GM21717 (cell line): ENCODE measurements at regions not wholly inside any gene's neighbourhood (a gene's known extent, or its start where the extent isn't known, plus 50 kb on each side); places are given as distances from the start of the nearest gene placed in this dataset.

ENCODE experiments used
- ATAC-seq: cut with Tn5 transposase; IDR thresholded peaks from one replicate; pipeline ENCODE4 v1.9.1; 2021; ENCODE audit warnings: mild to moderate bottlenecking, moderate library complexity; ENCODE audit not compliant: unreplicated experiment

GRCh38 chr3:118744186-118744585, 290.5 kb downstream of the IGSF11 start:
- no peak for ATAC-seq

DNA sequence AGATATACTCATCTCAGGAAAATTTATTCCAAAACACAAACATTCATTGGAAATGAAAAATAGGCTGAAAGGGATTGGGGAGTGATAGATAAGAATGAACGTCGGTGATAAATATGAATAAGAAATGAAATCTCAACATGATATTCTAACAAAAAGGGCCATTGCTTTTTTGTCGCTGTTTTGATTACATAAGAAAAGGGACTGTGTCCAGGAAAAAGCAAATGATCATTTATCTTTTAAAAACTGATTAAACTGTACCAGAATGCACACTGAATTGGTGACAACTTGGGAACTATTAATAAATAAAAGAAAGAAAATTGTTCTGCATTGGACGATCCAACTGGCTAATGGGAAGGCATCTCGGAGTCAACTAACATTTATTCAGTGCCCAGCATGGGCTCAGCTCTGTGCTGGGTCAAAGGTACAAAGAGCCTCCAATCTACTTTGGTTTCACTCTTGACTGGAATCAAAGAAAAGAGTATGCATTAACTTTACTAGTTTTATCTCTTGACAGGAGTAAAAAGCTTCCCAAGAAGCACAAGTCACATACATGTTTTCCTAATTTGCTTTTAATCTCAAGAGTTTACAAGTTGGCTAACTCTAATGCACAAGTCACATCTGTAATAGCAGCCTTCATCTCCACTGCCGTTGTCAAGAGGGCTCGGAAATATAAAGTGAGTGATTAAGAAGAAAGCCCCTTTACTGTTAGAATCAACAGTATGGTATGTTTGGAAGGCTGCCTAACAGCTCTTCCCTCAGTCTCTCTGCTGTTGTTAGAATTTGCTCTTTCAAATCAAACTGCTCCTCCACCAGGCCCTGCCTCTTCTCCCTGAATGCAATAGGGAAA, 280.0 kb downstream of the IGSF11 start:
- ATAC-seq = no peak

DNA sequence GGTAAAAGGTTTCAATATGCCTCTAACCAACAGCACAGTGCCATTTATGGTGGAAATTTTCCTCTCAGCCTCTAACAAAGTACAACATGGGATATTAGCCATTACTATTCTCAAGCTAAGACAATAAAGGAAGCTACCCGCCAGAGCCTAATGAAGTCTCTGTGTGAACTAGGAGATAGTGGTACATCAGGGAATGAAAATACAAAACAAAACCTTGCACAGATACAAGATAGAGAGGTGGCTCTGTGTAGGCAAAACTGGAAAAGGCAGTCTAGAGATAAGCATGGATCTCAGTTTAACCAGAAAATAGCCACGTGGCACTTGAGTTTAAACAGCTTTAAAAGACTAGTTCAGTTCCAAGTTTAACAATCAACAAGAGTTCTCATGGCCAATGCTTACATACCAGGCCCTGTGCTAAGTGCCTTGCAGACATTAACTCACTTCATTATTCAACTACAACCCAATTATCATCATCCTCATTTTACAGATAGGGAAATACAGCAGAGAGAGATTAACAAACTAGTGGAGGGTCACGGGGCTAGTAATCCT, 279.3 kb downstream of the IGSF11 start:
- ATAC-seq = no peak

DNA sequence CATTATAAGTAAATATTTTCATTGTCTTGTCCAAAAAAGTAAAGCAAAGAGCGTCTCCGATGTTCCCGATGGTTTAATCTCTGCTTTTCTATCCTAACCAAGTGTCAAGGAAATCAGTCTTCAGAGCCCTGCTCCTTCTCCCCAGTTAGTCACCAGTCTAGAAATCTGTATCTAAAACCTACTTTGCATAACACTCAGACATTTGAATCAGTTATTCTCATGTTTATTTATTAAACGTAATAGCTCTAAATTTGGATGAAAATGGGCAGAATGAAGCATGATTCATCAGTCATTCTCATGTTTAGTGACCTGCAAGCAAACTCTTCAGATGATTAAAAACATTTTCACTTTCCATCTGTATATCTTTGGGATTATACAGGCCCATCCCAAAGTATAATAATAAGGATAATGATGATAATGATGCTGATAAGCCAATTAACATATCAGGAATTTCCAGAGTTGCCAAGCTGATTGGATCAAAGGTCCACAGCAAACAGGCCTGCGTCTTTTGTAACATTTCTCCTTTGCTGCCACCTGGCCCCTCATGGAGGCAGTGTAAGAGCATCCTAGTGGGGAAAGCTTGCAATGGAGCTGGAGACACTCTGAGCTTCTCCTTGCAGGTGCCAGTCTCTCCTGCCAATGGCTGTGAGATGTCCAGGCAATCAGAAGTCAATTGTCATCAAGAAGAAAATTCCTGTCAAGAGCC, 273.9 kb downstream of the IGSF11 start:
- no peak for ATAC-seq

GRCh38 chr3:118761291-118761606, 273.4 kb downstream of the IGSF11 start:
- ATAC-seq = no peak

DNA sequence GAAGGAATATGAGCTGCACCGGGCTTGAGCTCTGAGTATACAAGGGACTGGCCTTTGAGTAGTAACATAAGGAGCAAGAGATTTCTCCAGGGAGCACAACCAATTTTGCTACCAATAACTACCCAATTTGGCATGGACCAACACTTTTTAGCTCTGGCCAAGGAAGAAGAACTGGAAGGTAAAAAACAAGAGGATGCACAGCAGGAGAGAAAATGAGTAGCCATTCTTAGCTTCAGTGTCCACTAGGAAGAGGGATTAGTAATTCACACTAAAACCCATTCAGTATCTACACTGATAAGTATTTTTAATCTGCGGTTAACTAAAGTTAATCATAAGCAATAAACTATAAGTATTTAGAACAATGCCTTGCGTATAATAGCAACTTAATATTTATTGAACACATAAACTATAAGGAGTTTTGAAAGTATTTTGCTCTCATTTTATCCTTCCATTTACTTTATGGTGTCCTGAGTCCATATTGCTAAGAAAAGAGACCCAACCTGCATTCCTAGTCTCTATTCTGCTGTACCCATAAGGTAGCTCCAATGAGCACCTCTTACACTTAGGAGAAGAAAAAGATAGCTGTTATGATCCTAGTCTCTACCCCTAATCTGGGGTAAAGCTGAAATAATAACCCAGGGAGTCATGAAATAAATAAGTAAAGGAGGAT, 268.9 kb downstream of the IGSF11 start:
- no peak for ATAC-seq

- peak; percentile 62 for ATAC-seq
Measured at GRCh38 chr3:118766306-118766669, 268.4 kb downstream of the IGSF11 start.

DNA sequence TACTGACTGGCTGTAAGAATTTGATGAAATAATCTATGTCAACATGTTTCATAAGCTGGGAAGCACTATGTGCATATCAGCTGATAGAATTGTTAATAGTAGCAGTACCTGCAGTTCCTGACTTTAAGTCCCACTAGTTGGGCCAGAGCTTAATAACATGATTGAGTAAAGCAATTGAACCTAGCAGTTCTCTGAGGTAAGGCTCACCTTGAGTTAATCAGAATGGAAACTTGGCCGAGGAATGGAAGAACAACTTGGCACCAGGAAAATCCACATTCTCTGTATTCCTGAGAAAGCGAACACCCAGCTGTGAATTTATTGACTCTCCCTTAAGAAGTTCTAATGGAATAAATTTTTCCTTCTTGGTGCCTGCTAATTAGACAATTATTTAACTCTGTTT, 262.6 kb downstream of the IGSF11 start:
- ATAC-seq = no peak

GRCh38 chr3:118772547-118773011, 262.1 kb downstream of the IGSF11 start:
- ATAC-seq = peak; percentile 97

DNA sequence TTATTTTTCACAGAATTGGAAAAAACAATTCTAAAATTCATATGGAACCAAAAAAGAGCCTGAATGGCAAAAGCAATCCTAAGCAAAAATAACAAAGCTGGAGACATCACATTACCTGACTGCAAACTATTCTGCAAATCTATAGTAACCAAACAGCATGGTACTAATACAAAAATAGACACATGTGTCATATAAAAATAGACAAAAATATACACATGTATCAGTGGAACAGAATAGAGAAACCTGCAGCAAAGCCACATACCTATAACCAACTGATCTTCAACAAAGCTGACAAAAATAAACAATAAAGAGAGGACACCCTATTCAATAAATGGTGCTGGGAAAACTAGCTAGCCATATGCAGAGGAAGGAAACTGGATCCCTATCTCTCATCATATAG, 259.6 kb downstream of the IGSF11 start:
- no peak for ATAC-seq

- no peak for ATAC-seq
Measured at GRCh38 chr3:118778201-118778600, 256.4 kb downstream of the IGSF11 start.

GRCh38 chr3:118781232-118781631, 253.4 kb downstream of the IGSF11 start:
- no peak for ATAC-seq

DNA sequence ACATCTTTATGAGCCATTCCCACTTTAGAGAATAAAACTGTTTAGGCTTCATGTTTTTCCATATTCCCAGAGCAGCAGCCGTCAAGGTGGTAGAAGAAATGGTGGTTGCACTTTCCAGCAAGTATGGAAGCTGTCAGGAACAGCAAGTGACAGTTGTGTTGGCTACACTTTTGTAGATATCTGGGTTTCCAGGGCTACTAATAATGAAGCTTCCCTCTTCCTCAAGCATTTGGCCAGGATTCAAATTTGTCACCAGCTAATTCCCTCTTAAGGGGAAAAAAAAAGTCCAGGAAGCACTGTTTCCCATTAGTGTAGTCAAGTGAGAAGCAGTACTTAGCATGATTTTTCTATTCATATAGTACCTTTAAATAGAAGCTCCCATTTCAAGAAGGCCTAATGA, 252.8 kb downstream of the IGSF11 start:
- ATAC-seq = no peak

DNA sequence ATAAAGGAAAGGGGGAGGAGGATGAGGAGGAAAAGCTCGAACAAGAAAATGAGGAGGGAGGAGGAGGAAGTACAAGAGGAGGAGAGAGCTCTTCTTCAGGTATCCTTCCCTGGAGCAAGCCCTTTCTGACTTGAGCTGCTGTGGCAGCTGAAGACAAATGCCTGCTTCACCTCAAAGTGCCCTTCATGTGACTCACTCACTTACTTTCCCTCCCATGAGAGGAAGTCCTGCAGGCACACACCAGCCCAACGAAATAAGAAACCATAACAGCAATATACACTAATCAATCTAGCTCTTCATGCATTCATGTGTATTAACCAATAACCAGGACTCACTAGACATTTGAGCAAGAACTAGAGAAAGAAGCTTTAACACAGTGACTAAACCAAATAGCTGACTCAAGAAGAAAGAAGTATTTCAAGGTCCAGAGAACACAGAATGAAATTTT, 251.9 kb downstream of the IGSF11 start:
- ATAC-seq = peak; percentile 93

DNA sequence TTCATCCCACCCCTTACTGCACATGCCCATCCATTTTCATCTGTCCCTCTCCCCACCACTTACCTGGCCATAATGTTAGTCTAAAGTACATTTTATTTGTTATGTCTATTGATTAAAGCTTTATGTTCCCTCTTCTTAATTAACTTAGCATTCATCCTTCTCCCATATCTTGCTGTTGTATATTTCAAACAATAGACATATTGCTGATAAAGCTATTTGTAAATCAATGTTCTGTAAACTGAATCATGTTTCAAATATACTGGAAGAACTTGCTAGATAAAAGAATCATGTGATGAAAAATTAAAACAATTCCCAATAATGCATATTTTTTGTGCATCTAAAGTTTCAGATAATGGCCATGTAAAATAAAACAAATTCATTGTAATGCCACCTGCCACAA, 249.2 kb downstream of the IGSF11 start:
- no peak for ATAC-seq

DNA sequence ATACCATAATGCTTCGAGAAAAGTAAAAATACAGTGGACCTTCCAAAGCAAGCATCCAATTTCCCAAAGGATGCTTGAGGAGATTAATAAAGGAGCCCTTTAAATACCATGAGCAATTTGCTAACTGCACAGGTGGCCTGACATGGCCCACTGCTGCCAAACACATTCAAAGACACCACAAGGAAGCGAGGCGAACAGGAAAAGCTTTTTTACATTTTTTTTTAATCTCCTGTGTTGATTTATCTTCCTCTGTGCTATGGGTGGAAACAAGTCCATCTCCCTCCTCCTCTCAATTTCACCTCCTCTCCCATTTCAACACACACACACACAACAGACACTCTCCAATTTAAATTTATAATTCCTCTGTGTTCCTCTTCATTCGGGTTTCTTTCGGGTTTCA, 243.4 kb downstream of the IGSF11 start:
- no peak for ATAC-seq

DNA sequence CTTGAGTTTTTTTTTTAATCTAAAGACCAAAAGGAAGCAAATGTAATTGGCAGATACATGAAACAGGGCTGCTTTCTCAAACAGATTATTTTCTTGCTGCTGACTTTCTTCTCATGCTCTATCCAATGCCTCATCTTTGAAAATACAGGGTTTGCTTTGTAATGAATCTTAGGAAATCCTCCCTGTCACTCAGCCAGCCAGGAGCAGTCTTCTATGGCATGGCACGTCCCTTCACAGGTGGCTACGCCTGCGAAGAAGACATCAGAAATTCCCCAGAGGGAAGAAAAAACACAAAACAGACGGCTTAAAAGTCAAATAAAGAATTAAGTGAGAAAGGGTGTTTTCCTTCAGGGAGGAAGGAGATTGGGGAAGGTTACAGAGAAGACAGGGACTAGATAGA, 242.5 kb downstream of the IGSF11 start:
- no peak for ATAC-seq

DNA sequence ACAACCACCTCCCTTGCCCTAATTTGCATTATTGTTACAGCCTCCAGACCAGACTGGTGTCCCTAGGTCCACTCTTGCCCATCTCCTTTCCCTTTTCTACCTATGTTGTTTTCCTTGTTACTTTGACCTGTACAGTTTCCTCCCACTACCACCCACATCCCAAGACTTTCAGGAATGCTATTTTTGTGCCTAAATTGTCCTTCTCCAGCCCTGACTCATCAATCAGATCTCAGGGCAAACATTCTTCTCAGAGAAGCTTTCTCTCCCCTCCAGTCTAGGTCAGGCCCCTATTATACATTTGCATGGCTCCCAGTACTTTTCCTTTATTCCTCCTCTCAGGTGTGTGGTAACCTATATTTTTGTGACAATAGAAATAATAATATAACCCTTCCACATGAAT, 241.5 kb downstream of the IGSF11 start:
- no peak for ATAC-seq

GRCh38 chr3:118799303-118799702, 235.3 kb downstream of the IGSF11 start:
- ATAC-seq = no peak

- ATAC-seq = no peak
Measured at GRCh38 chr3:118801899-118802298, 232.7 kb downstream of the IGSF11 start.

GRCh38 chr3:118802325-118803095, 232.1 kb downstream of the IGSF11 start:
- ATAC-seq = no peak
